ENCODE measurements at regions not wholly inside any gene's neighbourhood (a gene's known extent, or its start where the extent isn't known, plus 50 kb on each side); places are given as distances from the start of the nearest gene placed in this dataset.

DNA sequence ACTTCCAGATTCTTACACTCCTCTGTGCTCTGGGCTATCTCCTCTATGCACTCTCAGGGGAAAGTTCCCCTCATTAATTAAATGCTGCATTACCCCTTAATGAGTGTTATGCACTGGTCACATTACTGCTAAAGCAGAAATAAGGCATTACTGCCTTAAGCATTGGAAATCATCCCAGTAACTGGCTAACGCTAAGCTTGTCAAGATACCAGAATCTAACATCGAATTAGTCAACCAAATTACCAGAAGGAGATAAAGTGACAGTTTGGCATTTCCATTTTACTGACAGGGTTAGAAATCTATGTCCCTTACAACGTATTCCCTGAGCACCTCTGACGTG, 69.5 kb upstream of the FAM169A start:
- in situ Hi-C loops (cut with MboI) = no loop called here

More for the DNA sequence above, 69.5 kb upstream of the FAM169A start:
- Histone ChIP-seq H2AFZ (ENCODE audit: low read depth, low read length) (no peak overlapping the region), H3K27ac (ENCODE audit: extremely low read depth, low read depth, low read length) (no peak overlapping the region), H3K9ac (ENCODE audit: insufficient read depth in 1 of 2, low read depth in 2 of 2, low read length in 2 of 2) (no peak overlapping the region), H3K4me1 (replicated peaks in 1 of 2; ENCODE audit: control insufficient read depth in 2 of 2, insufficient read depth in 2 of 2, low read length in 2 of 2) (no peaks in the 10 kb centered on the region), H3K9me1 (ENCODE audit: control insufficient read depth, insufficient read depth, low read length) (no peaks in the 10 kb centered on the region), H3K4me3 (no peak overlapping the region), H3K79me2 (ENCODE audit: control insufficient read depth, insufficient read depth, low read length) (no peaks in the 10 kb centered on the region), H3K36me3 (ENCODE audit: control insufficient read depth, insufficient read depth, low read length) (no peaks in the 10 kb centered on the region), H3K9me3 (replicated peaks; ENCODE audit: control insufficient read depth, insufficient read depth, low read depth, low read length) (no peaks in the 10 kb centered on the region), H3K27me3 (ENCODE audit: control insufficient read depth in 2 of 2, insufficient read depth in 2 of 2, low read length in 2 of 2) (peaks cover 0 to 4% of the 10 kb centered on the region in 2 experiments; a peak in 2 of 5 replicates), H3K4me2 (ENCODE audit: insufficient read depth, low read length) (no peak overlapping the region), H4K20me1 (replicated peaks; ENCODE audit: control insufficient read depth, insufficient read depth, low read length) (no peaks in the 10 kb centered on the region)
- WGBS (ENCODE audit: insufficient coverage, low coverage, missing lambda C conversion rate) = 2% methylated on average over 4 of the region's 4 CpGs
- TF ChIP-seq, protein P1, sequence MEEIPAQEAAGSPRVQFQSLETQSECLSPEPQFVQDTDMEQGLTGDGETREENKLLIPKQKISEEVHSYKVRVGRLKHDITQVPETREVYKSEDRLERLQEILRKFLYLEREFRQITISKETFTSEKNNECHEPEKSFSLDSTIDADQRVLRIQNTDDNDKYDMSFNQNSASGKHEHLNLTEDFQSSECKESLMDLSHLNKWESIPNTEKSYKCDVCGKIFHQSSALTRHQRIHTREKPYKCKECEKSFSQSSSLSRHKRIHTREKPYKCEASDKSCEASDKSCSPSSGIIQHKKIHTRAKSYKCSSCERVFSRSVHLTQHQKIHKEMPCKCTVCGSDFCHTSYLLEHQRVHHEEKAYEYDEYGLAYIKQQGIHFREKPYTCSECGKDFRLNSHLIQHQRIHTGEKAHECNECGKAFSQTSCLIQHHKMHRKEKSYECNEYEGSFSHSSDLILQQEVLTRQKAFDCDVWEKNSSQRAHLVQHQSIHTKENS (CRISPR knock-in tag; IDR thresholded peaks at IDR 0.05) = no peak
- TF ChIP-seq, protein P2, sequence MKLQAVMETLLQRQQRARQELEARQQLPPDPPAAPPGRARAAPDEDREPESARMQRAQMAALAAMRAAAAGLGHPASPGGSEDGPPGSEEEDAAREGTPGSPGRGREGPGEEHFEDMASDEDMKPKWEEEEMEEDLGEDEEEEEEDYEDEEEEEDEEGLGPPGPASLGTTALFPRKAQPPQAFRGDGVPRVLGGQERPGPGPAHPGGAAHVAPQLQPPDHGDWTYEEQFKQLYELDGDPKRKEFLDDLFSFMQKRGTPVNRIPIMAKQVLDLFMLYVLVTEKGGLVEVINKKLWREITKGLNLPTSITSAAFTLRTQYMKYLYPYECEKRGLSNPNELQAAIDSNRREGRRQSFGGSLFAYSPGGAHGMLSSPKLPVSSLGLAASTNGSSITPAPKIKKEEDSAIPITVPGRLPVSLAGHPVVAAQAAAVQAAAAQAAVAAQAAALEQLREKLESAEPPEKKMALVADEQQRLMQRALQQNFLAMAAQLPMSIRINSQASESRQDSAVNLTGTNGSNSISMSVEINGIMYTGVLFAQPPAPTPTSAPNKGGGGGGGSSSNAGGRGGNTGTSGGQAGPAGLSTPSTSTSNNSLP (IDR thresholded peaks at IDR 0.05; ENCODE audit: borderline replicate concordance, low read depth, low read length) = no peak
- TF ChIP-seq CBFB (CRISPR knock-in tag; IDR thresholded peaks at IDR 0.05) (no peak), TCF7L2 (IDR thresholded peaks at IDR 0.05; ENCODE audit: low read depth, low read length) (no peak), TGIF2 (CRISPR knock-in tag; IDR thresholded peaks at IDR 0.05) (no peak)
- intact Hi-C loops (cut with micrococcal nuclease) = no loop called here
- ChIA-PET CTCF (ENCODE audit: low intra/inter-chr PET ratio) (no interaction called here), POLR2A (no interaction called here)
- no TSS peak for BruUV-seq (replicated peaks)
- no peak for DNase-seq (ENCODE audit: extremely low read depth in 1 of 4, low spot score in 3 of 4)
- no peak for ATAC-seq
- FAIRE-seq = no peak

Data from K562 (cell line).